ENCODE measurements at regions not wholly inside any gene's neighbourhood (a gene's known extent, or its start where the extent isn't known, plus 50 kb on each side); places are given as distances from the start of the nearest gene placed in this dataset.
"Not testable (repeated sequence)": the region's sequence is repeated elsewhere in the genome, so short reads cannot be mapped to it uniquely, and the experiment has no call there.

GRCh38 chr1:189149547-189150375 lies 1327.9 kb downstream of the BRINP3 start:
- DNase-seq: no peak

- no peak for DNase-seq
Observed at GRCh38 chr1:189150624-189151023, 1327.0 kb downstream of the BRINP3 start.

DNA sequence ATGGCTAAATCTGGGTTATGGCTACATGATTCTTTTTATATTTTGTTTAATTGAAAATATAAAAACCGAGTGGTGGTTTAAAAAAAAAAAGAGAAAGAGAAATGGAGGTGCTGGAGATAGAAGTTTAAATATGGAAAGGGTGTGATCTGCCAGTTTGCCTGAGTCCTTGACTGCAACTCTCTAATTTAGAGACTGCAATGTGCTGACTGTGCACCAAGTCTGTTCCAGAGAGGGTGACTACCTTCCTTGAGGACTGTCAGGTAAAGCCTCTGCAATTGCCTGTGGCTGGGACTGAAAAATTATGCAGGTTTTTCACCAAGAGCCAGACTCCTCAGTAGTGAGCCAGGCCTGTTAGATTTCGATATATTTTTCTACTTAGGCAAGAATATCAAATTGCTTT lies 1326.3 kb downstream of the BRINP3 start:
- DNase-seq: no peak

- DNase-seq: no peak
Observed at GRCh38 chr1:189152685-189153084, 1325.0 kb downstream of the BRINP3 start.

GRCh38 chr1:189158155-189158554 lies 1319.5 kb downstream of the BRINP3 start:
- DNase-seq: no peak

DNA sequence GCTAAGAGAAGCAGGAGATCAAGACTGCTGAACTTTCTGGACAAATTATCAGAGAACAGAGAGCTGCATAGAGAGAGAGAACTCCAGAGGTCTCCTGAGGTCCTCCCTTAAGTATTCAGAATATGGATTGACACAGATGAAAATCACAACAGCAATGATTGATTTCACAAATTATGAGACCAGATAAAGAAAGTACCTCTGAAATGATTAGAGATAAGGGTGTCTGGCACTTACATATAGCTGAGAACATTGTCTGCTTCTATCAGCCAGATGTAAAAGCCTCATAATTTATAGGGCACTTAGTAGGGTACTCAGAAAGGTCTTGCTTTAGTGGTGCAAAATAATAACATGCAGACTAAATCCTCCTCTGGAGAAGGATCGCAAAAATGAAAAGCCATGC lies 1301.8 kb downstream of the BRINP3 start:
- no peak for DNase-seq

DNA sequence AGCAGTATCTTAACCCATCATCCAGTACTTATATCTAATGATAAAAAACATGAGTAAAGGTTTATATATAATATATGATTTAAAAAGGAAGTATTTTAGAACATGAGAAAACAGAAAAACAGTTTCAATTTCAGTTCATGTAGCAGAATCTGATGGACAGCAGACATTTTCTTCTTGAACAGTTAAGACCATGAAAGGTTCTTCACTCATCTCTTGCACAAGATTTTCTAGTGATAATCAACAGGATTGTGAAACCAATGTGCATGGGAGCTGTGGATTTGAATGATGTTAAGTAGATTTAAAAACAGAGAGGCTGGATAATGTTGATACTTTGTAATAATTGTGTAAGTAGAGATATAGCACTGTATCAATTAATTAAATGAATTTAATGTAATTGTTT lies 1297.6 kb downstream of the BRINP3 start:
- no peak for DNase-seq

DNA sequence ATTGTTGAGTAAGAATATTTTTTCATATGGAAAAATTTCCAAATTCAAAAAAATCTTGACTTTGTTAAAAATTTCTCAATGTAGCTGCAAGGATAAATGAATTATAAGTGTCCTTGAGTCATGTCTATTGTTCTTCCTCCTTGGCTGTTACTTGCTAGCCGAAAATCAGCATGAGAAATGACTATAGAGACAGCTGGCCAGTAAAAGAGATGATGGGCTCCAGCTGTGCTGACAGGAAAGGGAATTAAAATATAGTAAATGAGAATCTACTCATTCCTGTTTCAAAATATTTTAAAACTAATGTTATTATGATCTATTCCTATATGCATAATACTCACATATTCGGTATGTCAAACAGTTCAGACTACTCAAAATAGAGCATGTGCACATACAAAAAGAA lies 1292.6 kb downstream of the BRINP3 start:
- DNase-seq: no peak

GRCh38 chr1:189192741-189193520 lies 1284.7 kb downstream of the BRINP3 start:
- DNase-seq: no peak

DNA sequence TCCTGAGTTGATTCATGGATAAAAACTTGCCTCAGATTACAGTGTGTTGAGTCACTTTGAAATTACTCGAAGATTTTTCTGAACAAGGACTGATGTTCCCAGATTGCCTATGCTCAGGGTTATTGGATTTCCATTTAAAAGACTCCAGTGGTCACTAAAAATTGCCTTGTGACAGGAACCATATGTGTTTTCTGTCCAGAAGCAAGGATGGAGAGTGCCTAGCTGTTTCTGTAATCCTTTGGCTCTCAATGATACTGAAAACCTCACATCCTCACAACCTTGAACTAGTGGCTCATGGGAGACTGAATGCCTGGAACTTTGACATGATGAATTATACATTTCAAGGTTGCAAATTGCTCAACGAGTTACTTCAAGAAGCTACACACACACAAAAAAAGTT lies 1271.8 kb downstream of the BRINP3 start:
- DNase-seq: no peak

GRCh38 chr1:189206617-189207016 lies 1271.0 kb downstream of the BRINP3 start:
- no peak for DNase-seq

DNA sequence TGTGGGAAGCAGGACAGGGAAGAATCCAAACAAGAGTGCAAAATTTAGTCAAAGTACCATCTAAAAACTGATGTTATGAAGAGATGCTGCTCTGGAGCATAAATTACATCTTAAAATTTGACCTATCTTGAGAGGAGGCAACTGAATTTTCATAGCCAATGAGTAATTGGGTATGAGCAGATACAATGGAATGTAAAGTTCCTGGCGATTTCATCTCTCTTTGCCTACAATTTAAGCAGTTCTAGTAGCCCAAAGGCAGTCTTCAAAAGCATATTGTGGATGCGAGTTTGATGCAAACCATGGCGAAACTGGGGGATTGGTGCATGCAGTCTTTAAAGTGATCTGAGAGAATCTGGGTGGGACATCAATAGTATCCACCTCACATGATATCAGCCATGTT lies 1265.9 kb downstream of the BRINP3 start:
- DNase-seq: no peak

DNA sequence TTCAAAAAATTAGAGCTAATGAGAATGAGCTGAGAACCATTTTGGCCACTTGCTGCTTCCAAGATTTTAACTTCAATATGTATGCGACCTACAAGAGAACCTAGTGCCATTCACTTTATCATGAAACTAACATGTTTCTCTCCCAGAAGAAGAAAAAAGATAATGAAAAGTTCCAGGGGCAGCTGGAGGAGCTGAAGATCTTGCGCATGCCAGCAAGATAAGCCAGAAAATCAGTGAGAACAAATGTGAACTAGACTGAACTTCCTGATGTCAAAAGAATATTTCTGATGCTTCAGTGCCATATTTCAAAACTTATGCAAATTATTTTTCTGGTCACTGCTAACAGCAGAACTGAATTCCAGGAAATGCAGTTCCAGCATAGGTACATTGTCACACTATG lies 1265.1 kb downstream of the BRINP3 start:
- no peak for DNase-seq

DNA sequence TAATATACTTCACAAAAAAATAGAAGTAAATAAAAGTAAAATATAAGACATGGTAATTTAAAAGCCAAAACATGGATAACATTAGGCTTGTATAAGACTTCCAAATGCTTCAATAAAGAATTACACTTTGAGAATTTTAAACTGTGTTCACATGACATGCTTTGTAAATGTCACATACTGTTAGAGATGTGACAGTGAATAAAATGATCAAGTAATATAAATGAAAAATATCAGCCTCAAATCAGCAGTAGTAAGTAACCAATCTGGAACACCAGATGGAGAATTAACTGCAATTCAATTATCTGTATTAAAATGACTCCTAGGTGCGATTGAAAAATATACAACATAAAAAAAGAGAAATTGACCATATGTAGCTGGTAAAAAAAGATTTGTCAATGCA lies 1260.8 kb downstream of the BRINP3 start:
- no peak for DNase-seq

DNA sequence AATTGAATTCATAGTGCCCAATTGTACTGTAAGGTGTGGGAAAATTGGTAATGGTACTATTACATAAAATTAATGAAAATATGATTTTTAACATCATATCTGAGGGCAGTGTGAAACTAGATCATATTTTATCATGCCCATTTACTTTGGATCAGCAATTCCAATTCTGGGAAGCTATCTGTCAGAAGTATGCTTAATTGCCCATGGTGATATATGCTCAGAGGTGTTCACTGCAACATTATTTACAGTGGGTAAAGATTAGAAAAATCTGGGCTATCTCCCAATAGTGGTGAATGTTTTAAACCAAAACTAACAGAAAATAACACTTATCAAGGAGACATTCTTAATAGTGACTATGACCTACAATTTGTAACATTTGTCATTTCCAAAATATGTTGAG lies 1260.0 kb downstream of the BRINP3 start:
- no peak for DNase-seq

DNA sequence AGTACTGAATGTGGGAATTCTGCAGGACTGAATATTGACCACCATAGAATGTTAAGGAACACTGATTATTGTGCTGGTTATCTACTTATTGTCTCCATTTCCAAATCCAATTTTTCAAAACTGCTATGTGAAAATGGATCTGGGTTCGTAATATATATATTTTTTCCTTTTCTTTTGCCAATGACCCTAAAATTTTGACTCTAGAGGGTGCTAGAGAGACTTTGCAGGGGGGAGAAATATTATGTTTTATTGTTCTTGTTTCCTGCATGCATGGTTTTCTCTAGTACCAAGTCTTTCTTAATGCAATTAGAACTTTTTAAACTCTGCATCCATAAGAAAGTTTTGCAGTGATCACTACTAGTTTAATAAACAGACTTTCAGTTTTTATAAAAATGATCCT lies 1256.9 kb downstream of the BRINP3 start:
- no peak for DNase-seq

DNA sequence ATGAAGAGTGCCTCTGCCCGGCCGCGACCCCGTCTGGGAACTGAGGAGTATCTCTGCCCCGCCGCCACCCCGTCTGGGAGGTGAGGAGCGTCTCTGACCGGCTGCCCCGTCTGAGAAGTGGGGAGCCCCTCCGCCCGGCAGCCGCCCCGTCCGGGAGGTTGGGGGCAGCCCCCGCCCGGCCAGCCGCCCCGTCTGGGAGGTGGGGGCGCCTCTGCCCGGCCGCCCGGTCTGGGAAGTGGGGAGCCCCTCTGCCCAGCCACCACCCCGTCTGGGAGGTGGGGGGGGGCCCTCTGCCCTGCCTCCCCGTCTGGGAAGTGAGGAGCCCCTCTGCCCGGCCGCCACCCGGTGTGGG lies 1251.9 kb downstream of the BRINP3 start:
- not testable (repeated sequence) for DNase-seq

DNA sequence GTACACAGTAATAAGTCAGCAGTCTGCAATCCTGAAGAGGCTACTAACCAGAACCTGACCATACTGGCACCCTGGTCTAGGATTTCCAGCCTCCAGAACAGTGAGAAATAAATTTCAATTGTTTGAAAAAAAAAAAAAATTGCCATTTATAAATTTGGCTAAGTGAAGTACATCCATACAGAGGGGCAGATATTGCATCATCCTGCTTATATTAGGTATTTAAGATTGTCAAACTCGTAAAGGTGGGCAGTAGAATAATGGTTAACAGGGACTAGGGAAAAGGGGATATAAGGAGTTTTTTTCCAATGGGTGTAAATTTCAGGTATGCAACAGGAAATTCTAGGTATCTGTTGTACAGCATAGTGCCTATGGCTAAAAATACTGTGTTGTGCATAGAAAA lies 1250.9 kb downstream of the BRINP3 start:
- DNase-seq: no peak

DNA sequence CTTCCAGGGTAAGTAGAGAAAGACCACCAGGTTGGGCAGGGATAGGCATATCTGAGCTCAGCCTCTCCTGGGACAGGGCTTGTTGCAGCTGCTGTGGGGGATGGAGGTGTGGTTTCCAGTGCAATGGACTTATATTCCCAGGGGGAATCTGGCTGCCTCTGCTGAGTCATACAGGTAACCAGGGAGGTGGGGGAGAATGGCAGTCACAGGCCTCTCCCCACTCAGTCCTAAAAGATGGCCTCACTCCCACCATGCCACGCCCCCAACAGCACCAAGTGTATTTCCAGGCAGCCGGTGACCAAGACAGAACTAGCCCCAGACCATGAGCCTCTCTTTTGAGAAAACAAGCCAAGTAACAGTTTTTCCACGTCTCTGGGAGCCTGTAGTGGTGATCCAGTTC lies 1240.7 kb downstream of the BRINP3 start:
- no peak for DNase-seq

- DNase-seq: no peak
Observed at GRCh38 chr1:189253601-189254350, 1223.9 kb downstream of the BRINP3 start.

DNA sequence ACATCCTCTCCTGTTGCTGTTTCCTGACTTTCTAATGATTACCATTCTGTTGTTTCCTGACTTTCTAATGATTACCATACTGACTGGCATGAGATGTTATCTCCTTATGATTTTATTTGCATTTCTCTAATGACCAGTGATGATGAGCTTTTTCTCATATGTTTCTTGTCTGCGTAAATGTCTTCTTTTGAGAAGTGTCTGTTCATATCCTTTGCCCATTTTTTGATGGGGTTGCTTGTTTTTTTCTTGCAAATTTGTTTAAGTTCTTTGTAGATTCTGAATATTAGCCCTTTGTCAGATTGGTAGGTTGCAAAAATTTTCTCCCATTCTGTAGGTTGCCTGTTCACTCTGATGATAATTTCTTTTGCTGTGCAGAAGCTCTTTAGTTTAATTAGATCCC lies 1216.5 kb downstream of the BRINP3 start:
- DNase-seq: not testable (repeated sequence)

GRCh38 chr1:189269011-189269410 lies 1208.7 kb downstream of the BRINP3 start:
- DNase-seq: no peak

- DNase-seq: no peak
Observed at GRCh38 chr1:189274267-189274666, 1203.4 kb downstream of the BRINP3 start.

- DNase-seq: no peak
Observed at GRCh38 chr1:189275796-189276195, 1201.9 kb downstream of the BRINP3 start.

Measured in activated CD4-positive, CD25-positive, alpha-beta regulatory T cell treated with anti-CD3 and anti-CD28 coated beads, Interleukin-2, amount 50 U/mL, for 72 hours (primary cell).